HUDEP-2 (cell line): ENCODE measurements at regions not wholly inside any gene's neighbourhood (a gene's known extent, or its start where the extent isn't known, plus 50 kb on each side); places are given as distances from the start of the nearest gene placed in this dataset.

Source experiments
- DNase-seq, 76 experiments: peaks; one replicate each; lab custom pipeline; 2025; ENCODE audit not compliant: unreplicated experiment in 76 of 76; lab: John Stamatoyannopoulos, UW

GRCh38 chr3:22555753-22556435 lies 647.2 kb upstream of the UBE2E2 start:
- peak in 74 of 76 experiments; percentile 9 to 94 (median 62) for DNase-seq

GRCh38 chr3:22565393-22565792 lies 637.7 kb upstream of the UBE2E2 start:
- DNase-seq: no peak

GRCh38 chr3:22568285-22568684 lies 634.8 kb upstream of the UBE2E2 start:
- no peak for DNase-seq

GRCh38 chr3:22569570-22569969 lies 633.6 kb upstream of the UBE2E2 start:
- no peak for DNase-seq

GRCh38 chr3:22581007-22581406 lies 622.1 kb upstream of the UBE2E2 start:
- no peak for DNase-seq

- DNase-seq: no peak
These were observed 620.9 kb upstream of the UBE2E2 start for GRCh38 chr3:22582266-22582665.

- DNase-seq: peak in 69 of 76 experiments; percentile 1 to 94 (median 61)
These were observed 617.6 kb upstream of the UBE2E2 start for GRCh38 chr3:22585504-22585903.

- peak in 11 of 76 experiments; percentile 4 to 39 (median 24) for DNase-seq
These were observed 617.2 kb upstream of the UBE2E2 start for GRCh38 chr3:22585911-22586310.

GRCh38 chr3:22587446-22587845 lies 615.7 kb upstream of the UBE2E2 start:
- DNase-seq: no peak

- no peak for DNase-seq
These were observed 609.5 kb upstream of the UBE2E2 start for GRCh38 chr3:22593638-22594037.

- no peak for DNase-seq
These were observed 608.1 kb upstream of the UBE2E2 start for GRCh38 chr3:22594990-22595389.

GRCh38 chr3:22606461-22606860 lies 596.7 kb upstream of the UBE2E2 start:
- no peak for DNase-seq

GRCh38 chr3:22606938-22607337 lies 596.2 kb upstream of the UBE2E2 start:
- no peak for DNase-seq

- no peak for DNase-seq
These were observed 595.0 kb upstream of the UBE2E2 start for GRCh38 chr3:22608093-22608492.

GRCh38 chr3:22608721-22609120 lies 594.4 kb upstream of the UBE2E2 start:
- no peak for DNase-seq

- DNase-seq: no peak
These were observed 594.0 kb upstream of the UBE2E2 start for GRCh38 chr3:22609139-22609538.

GRCh38 chr3:22612927-22613326 lies 590.2 kb upstream of the UBE2E2 start:
- DNase-seq: no peak

GRCh38 chr3:22615790-22616189 lies 587.3 kb upstream of the UBE2E2 start:
- no peak for DNase-seq

- no peak for DNase-seq
These were observed 585.8 kb upstream of the UBE2E2 start for GRCh38 chr3:22617372-22617771.

GRCh38 chr3:22620498-22620897 lies 582.6 kb upstream of the UBE2E2 start:
- DNase-seq: no peak

- no peak for DNase-seq
These were observed 581.8 kb upstream of the UBE2E2 start for GRCh38 chr3:22621205-22621809.

GRCh38 chr3:22627993-22628499 lies 575.1 kb upstream of the UBE2E2 start:
- DNase-seq: no peak
